ENCODE measurements at regions not wholly inside any gene's neighbourhood (a gene's known extent, or its start where the extent isn't known, plus 50 kb on each side); places are given as distances from the start of the nearest gene placed in this dataset.

DNA sequence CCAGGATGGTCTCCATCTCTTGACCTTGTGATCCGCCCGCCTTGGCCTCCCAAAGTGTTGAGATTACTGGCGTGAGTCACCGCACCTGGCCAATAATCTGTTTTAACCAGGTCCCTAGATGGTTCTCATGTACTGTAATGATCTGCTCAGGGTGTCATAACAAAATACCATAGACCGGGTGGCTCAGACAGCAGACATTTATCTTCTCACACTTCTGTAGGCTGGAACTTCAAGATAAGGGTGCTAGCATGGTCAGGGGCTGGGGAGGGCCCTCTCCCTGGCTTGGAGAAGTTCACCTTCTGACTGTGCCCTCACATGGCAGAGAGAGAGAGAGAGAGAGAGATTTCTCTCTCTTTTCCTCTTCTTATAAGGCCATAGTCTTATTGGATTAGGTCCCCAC, 279.4 kb upstream of the LYZL1 start:
- Histone ChIP-seq H3K27me3 (ENCODE audit: insufficient read depth, low read length) (no peaks in the 10 kb centered on the region), H3K79me2 (ENCODE audit: insufficient read depth, low read length) (no peaks in the 10 kb centered on the region), H3K9me3 (ENCODE audit: control insufficient read depth in 1 of 2, insufficient read depth in 1 of 2, low read depth in 1 of 2, low read length in 2 of 2) (no peaks in the 10 kb centered on the region), H3K4me1 (ENCODE audit: control insufficient read depth in 1 of 2, insufficient read depth in 2 of 2, low read length in 2 of 2) (no peaks in the 10 kb centered on the region), H3K4me3 (replicated peaks in 1 of 2; ENCODE audit: low read depth in 1 of 2, low read length in 2 of 2) (no peak overlapping the region), H4K20me1 (ENCODE audit: insufficient read depth) (no peaks in the 10 kb centered on the region), H3K36me3 (ENCODE audit: control insufficient read depth in 1 of 2, insufficient read depth in 2 of 2, low read length in 2 of 2) (no peaks in the 10 kb centered on the region), H3K9ac (ENCODE audit: low read length) (no peak overlapping the region), H3K4me2 (ENCODE audit: low read length) (no peak overlapping the region), H3K27ac (ENCODE audit: low read depth, low read length) (no peak overlapping the region), H3K9me2 (ENCODE audit: insufficient read depth) (no peaks in the 10 kb centered on the region), H2AFZ (ENCODE audit: low read depth, low read length, poor library complexity, severe bottlenecking) (no peak overlapping the region)
- ATAC-seq, result no peak
- ChIA-PET POLR2A (no interaction called here), RAD21 (ENCODE audit: low non-redundant PET in 1 of 2, low total read pairs in 2 of 2, uncharacterized antibody in 2 of 2, unreplicated experiment in 2 of 2) (no interaction called here), CTCF (no interaction called here)
- TF ChIP-seq POLR2A (IDR thresholded peaks at IDR 0.05; ENCODE audit: borderline replicate concordance, extremely low read depth, insufficient read depth, insufficient read length) (no peak), CEBPB (IDR thresholded peaks at IDR 0.05; ENCODE audit: low read depth) (no peak), ELF1 (IDR thresholded peaks at IDR 0.05; ENCODE audit: borderline replicate concordance, low read depth) (no peak), SRF (IDR thresholded peaks at IDR 0.05; ENCODE audit: low read depth) (no peak), FOSL1 (IDR thresholded peaks at IDR 0.05; ENCODE audit: low read depth) (no peak), RAD21 (IDR thresholded peaks at IDR 0.05; ENCODE audit: low read depth) (no peak), EGR1 (IDR thresholded peaks at IDR 0.05; ENCODE audit: low read depth) (no peak), CBX3 (IDR thresholded peaks at IDR 0.05; ENCODE audit: low read depth) (no peak), YY1 (IDR thresholded peaks at IDR 0.05; ENCODE audit: extremely low read depth, insufficient replicate concordance, low read depth, low read length) (no peak), EZH2 (IDR thresholded peaks at IDR 0.05) (no peak), EZH2phosphoT487 (IDR thresholded peaks at IDR 0.05; ENCODE audit: borderline replicate concordance) (no peak), SP1 (IDR thresholded peaks at IDR 0.05; ENCODE audit: low read depth) (no peak), ZFX (IDR thresholded peaks at IDR 0.05) (no peak), TCF7L2 (IDR thresholded peaks at IDR 0.05; ENCODE audit: borderline replicate concordance, extremely low read depth, insufficient read depth, insufficient read length) (no peak), JUND (IDR thresholded peaks at IDR 0.05) (no peak), ZNF274 (IDR thresholded peaks at IDR 0.05; ENCODE audit: low read depth, low read length) (no peak)
- TF ChIP-seq, protein P1, sequence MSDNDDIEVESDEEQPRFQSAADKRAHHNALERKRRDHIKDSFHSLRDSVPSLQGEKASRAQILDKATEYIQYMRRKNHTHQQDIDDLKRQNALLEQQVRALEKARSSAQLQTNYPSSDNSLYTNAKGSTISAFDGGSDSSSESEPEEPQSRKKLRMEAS (IDR thresholded peaks at IDR 0.05), result no peak
- TF ChIP-seq, protein P2, sequence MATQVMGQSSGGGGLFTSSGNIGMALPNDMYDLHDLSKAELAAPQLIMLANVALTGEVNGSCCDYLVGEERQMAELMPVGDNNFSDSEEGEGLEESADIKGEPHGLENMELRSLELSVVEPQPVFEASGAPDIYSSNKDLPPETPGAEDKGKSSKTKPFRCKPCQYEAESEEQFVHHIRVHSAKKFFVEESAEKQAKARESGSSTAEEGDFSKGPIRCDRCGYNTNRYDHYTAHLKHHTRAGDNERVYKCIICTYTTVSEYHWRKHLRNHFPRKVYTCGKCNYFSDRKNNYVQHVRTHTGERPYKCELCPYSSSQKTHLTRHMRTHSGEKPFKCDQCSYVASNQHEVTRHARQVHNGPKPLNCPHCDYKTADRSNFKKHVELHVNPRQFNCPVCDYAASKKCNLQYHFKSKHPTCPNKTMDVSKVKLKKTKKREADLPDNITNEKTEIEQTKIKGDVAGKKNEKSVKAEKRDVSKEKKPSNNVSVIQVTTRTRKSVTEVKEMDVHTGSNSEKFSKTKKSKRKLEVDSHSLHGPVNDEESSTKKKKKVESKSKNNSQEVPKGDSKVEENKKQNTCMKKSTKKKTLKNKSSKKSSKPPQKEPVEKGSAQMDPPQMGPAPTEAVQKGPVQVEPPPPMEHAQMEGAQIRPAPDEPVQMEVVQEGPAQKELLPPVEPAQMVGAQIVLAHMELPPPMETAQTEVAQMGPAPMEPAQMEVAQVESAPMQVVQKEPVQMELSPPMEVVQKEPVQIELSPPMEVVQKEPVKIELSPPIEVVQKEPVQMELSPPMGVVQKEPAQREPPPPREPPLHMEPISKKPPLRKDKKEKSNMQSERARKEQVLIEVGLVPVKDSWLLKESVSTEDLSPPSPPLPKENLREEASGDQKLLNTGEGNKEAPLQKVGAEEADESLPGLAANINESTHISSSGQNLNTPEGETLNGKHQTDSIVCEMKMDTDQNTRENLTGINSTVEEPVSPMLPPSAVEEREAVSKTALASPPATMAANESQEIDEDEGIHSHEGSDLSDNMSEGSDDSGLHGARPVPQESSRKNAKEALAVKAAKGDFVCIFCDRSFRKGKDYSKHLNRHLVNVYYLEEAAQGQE (IDR thresholded peaks at IDR 0.05; ENCODE audit: low read depth), result no peak
- TF ChIP-seq, protein P3, sequence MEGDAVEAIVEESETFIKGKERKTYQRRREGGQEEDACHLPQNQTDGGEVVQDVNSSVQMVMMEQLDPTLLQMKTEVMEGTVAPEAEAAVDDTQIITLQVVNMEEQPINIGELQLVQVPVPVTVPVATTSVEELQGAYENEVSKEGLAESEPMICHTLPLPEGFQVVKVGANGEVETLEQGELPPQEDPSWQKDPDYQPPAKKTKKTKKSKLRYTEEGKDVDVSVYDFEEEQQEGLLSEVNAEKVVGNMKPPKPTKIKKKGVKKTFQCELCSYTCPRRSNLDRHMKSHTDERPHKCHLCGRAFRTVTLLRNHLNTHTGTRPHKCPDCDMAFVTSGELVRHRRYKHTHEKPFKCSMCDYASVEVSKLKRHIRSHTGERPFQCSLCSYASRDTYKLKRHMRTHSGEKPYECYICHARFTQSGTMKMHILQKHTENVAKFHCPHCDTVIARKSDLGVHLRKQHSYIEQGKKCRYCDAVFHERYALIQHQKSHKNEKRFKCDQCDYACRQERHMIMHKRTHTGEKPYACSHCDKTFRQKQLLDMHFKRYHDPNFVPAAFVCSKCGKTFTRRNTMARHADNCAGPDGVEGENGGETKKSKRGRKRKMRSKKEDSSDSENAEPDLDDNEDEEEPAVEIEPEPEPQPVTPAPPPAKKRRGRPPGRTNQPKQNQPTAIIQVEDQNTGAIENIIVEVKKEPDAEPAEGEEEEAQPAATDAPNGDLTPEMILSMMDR (IDR thresholded peaks at IDR 0.05 in 2 of 3, conservative IDR thresholded peaks at IDR 0.05 in 1 of 3; ENCODE audit: borderline replicate concordance in 1 of 3, insufficient read depth in 1 of 3, low read depth in 2 of 3, low read length in 2 of 3), result no peak
- TF ChIP-seq, protein P4, sequence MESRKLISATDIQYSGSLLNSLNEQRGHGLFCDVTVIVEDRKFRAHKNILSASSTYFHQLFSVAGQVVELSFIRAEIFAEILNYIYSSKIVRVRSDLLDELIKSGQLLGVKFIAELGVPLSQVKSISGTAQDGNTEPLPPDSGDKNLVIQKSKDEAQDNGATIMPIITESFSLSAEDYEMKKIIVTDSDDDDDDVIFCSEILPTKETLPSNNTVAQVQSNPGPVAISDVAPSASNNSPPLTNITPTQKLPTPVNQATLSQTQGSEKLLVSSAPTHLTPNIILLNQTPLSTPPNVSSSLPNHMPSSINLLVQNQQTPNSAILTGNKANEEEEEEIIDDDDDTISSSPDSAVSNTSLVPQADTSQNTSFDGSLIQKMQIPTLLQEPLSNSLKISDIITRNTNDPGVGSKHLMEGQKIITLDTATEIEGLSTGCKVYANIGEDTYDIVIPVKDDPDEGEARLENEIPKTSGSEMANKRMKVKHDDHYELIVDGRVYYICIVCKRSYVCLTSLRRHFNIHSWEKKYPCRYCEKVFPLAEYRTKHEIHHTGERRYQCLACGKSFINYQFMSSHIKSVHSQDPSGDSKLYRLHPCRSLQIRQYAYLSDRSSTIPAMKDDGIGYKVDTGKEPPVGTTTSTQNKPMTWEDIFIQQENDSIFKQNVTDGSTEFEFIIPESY (IDR thresholded peaks at IDR 0.05; ENCODE audit: extremely low read depth, insufficient replicate concordance, low read length), result no peak
- BruUV-seq (replicated peaks), result no TSS peak
- intact Hi-C loops (cut with micrococcal nuclease), result no loop called here
- no peak for DNase-seq (ENCODE audit: low read depth, low spot score)

Data from HCT116 (cell line).